ENCODE measurements at regions not wholly inside any gene's neighbourhood (a gene's known extent, or its start where the extent isn't known, plus 50 kb on each side); places are given as distances from the start of the nearest gene placed in this dataset.

- H3K27ac ChIP-seq: no peak overlapping the region
- H3K9me3 ChIP-seq: no peaks in the 10 kb centered on the region
- WGBS: 11% methylated on average over 5 of the region's 5 CpGs
- no peak overlapping the region for H3K4me3 ChIP-seq
- TF ChIP-seq EP300 (IDR thresholded peaks at IDR 0.05) (no peak), CTCF (IDR thresholded peaks at IDR 0.05) (no peak), POLR2AphosphoS5 (IDR thresholded peaks at IDR 0.05) (no peak), POLR2A (IDR thresholded peaks at IDR 0.05) (no peak)
- no peaks in the 10 kb centered on the region for H3K36me3 ChIP-seq
- H3K27me3 ChIP-seq: no peaks in the 10 kb centered on the region
- DNase-seq (ENCODE audit: low spot score in 2 of 2): no peak
- peaks cover 9% of the 10 kb centered on the region for H3K4me1 ChIP-seq
Measured at GRCh38 chr4:187547316-187547715, 448.3 kb upstream of the ZFP42 start.

GRCh38 chr4:187550256-187550950 is 445.2 kb upstream of the ZFP42 start:
- 82% methylated on average over 5 of the region's 5 CpGs for WGBS
- no peak overlapping the region for H3K27ac ChIP-seq
- no peak overlapping the region for H3K4me3 ChIP-seq
- TF ChIP-seq CTCF (IDR thresholded peaks at IDR 0.05) (no peak), EP300 (IDR thresholded peaks at IDR 0.05) (no peak), POLR2A (IDR thresholded peaks at IDR 0.05) (no peak), POLR2AphosphoS5 (IDR thresholded peaks at IDR 0.05) (no peak)
- H3K36me3 ChIP-seq: no peaks in the 10 kb centered on the region
- DNase-seq (ENCODE audit: low spot score in 2 of 2): no peak
- no peaks in the 10 kb centered on the region for H3K9me3 ChIP-seq
- peaks cover 9% of the 10 kb centered on the region for H3K4me1 ChIP-seq
- H3K27me3 ChIP-seq: no peaks in the 10 kb centered on the region

GRCh38 chr4:187552781-187553180 is 442.8 kb upstream of the ZFP42 start:
- Histone ChIP-seq H3K36me3 (no peaks in the 10 kb centered on the region), H3K9me3 (peaks cover 4% of the 10 kb centered on the region), H3K27me3 (no peaks in the 10 kb centered on the region), H3K4me1 (no peaks in the 10 kb centered on the region), H3K27ac (no peak overlapping the region), H3K4me3 (no peak overlapping the region)
- no peak for DNase-seq (ENCODE audit: low spot score in 2 of 2)
- 75% methylated on average over 4 of the region's 4 CpGs for WGBS
- TF ChIP-seq CTCF (IDR thresholded peaks at IDR 0.05): no peak

- Histone ChIP-seq H3K9me3 (peaks cover 4% of the 10 kb centered on the region), H3K4me1 (no peaks in the 10 kb centered on the region)
Measured at GRCh38 chr4:187555174-187555573, 440.4 kb upstream of the ZFP42 start.

GRCh38 chr4:187558391-187558790 is 437.2 kb upstream of the ZFP42 start:
- Histone ChIP-seq H3K27me3 (no peaks in the 10 kb centered on the region), H3K4me1 (no peaks in the 10 kb centered on the region), H3K9me3 (peaks cover 4% of the 10 kb centered on the region), H3K27ac (no peak overlapping the region), H3K36me3 (no peaks in the 10 kb centered on the region), H3K4me3 (no peak overlapping the region)
- no peak for TF ChIP-seq POLR2A (IDR thresholded peaks at IDR 0.05)
- no peak for TF ChIP-seq POLR2AphosphoS5 (IDR thresholded peaks at IDR 0.05)
- no peak for TF ChIP-seq EP300 (IDR thresholded peaks at IDR 0.05)
- no peak for TF ChIP-seq CTCF (IDR thresholded peaks at IDR 0.05)
- 55% methylated on average over 1 of the region's 1 CpG for WGBS
- DNase-seq (ENCODE audit: low spot score in 2 of 2): no peak

More at GRCh38 chr4:187555174-187555573, 440.4 kb upstream of the ZFP42 start:
- DNase-seq (ENCODE audit: low spot score in 2 of 2): no peak
- Histone ChIP-seq H3K27ac (no peak overlapping the region), H3K27me3 (no peaks in the 10 kb centered on the region), H3K36me3 (no peaks in the 10 kb centered on the region), H3K4me3 (no peak overlapping the region)
- no peak for TF ChIP-seq POLR2A (IDR thresholded peaks at IDR 0.05)
- no peak for TF ChIP-seq EP300 (IDR thresholded peaks at IDR 0.05)
- TF ChIP-seq CTCF (IDR thresholded peaks at IDR 0.05): no peak
- no peak for TF ChIP-seq POLR2AphosphoS5 (IDR thresholded peaks at IDR 0.05)
